HCT116 (cell line): ENCODE measurements at regions not wholly inside any gene's neighbourhood (a gene's known extent, or its start where the extent isn't known, plus 50 kb on each side); places are given as distances from the start of the nearest gene placed in this dataset.

Experiments used
- ATAC-seq: fragments of 200-7000 bp; cut with Tn5 transposase; 2 replicates; pipeline ENCODE4 v1.9.1; 2020; ENCODE audit warnings: mild to moderate bottlenecking, moderate library complexity
- BruUV-seq: library from RNA; stranded (reverse); fragments of 400-500 nt; replicated peaks from 2 replicates; lab custom pipeline; 2021; lab: Mats Ljungman, UMichigan
- CTCF ChIA-PET: fragments of 300-600 bp; sonication (Branson Sonifier 250); formaldehyde crosslinking; loops from one replicate; lab custom pipeline; 2021; ENCODE audit warnings: antibody characterized with exemption; lab: Charles Lee
- POLR2A ChIA-PET: fragments of 300-600, 350-600 bp; sonication (Branson Sonifier 250); formaldehyde crosslinking; loops from one replicate; lab custom pipeline; 2021; ENCODE audit warnings: antibody characterized with exemption; lab: Charles Lee
- RAD21 ChIA-PET, 2 experiments: fragments of 300-600 bp; sonication (Branson Sonifier 250); formaldehyde crosslinking; loops; one replicate each; lab custom pipeline; 2023; ENCODE audit warnings: low total read pairs in 2 of 2; ENCODE audit not compliant: uncharacterized antibody in 2 of 2, unreplicated experiment in 2 of 2, low non-redundant PET in 1 of 2; lab: Charles Lee
- DNase-seq: peaks from one replicate; pipeline ENCODE4 v3.0.0-alpha.2; 2010; ENCODE audit warnings: low read depth, low spot score
- H2AFZ ChIP-seq: fragments of 200-600 bp; shearing (Covaris generic), sonication (generic); 2 replicates; pipeline ENCODE4 v1.6.1; 2017; ENCODE audit warnings: low read depth, mixed run types, mixed read lengths, antibody characterized with exemption, low read length; ENCODE audit not compliant: poor library complexity, severe bottlenecking
- H3K27ac ChIP-seq: 2 replicates; pipeline ENCODE4 v1.5.1; 2012; ENCODE audit warnings: low read depth, low read length
- H3K27me3 ChIP-seq: fragments of 200-600 bp; sonication (generic); 2 replicates; pipeline ENCODE4 v1.6.1; 2016; ENCODE audit warnings: mixed run types, low read length, mixed read lengths; ENCODE audit not compliant: insufficient read depth
- H3K36me3 ChIP-seq, 2 experiments: fragments of 200-500 bp in 1 of 2; fragments of 200-600 bp in 1 of 2; sonication (Bioruptor generic) in 1 of 2; sonication (generic) in 1 of 2; 2 replicates each; pipeline versions ENCODE4 v1.5.1 to v1.6.1; 2014 to 2016; ENCODE audit warnings: low read length in 2 of 2, inconsistent platforms in 1 of 2, mixed read lengths in 1 of 2, mixed run types in 1 of 2; ENCODE audit not compliant: insufficient read depth in 2 of 2, control insufficient read depth in 1 of 2
- H3K4me1 ChIP-seq, 2 experiments: fragments of 200-600 bp in 1 of 2; sonication (generic) in 1 of 2; 2 replicates each; pipeline versions ENCODE4 v1.5.1 to v1.6.1; 2012 to 2017; ENCODE audit warnings: low read length in 2 of 2, inconsistent platforms in 1 of 2, mild to moderate bottlenecking in 1 of 2, mixed read lengths in 1 of 2, mixed run types in 1 of 2, moderate library complexity in 1 of 2; ENCODE audit not compliant: insufficient read depth in 2 of 2, control insufficient read depth in 1 of 2
- H3K4me2 ChIP-seq: fragments of 200-600 bp; sonication (generic); 2 replicates; pipeline ENCODE4 v1.6.1; 2017; ENCODE audit warnings: mixed run types, low read length, mixed read lengths
- H3K4me3 ChIP-seq, 2 experiments: fragments of 200-600 bp in 1 of 2; sonication (generic) in 1 of 2; replicated peaks in 1 of 2; 2 replicates each; pipeline ENCODE4 v1.5.1; 2011 to 2016; ENCODE audit warnings: low read length in 2 of 2, control low read depth in 1 of 2, low read depth in 1 of 2, mild to moderate bottlenecking in 1 of 2, mixed read lengths in 1 of 2, mixed run types in 1 of 2
- H3K79me2 ChIP-seq: fragments of 200-600 bp; sonication (generic); 2 replicates; pipeline ENCODE4 v1.6.1; 2017; ENCODE audit warnings: mild to moderate bottlenecking, mixed run types, low read length, moderate library complexity, mixed read lengths; ENCODE audit not compliant: insufficient read depth
- H3K9ac ChIP-seq: fragments of 200-600 bp; sonication (generic); 2 replicates; pipeline ENCODE4 v1.6.1; 2016; ENCODE audit warnings: low read length, mixed read lengths
- H3K9me2 ChIP-seq: fragments of 200-600 bp; sonication (generic), shearing (Covaris generic); 2 replicates; pipeline ENCODE4 v1.6.1; 2017; ENCODE audit warnings: mixed run types, mild to moderate bottlenecking, moderate library complexity; ENCODE audit not compliant: insufficient read depth
- H3K9me3 ChIP-seq, 2 experiments: fragments of 200-500 bp in 1 of 2; fragments of 200-600 bp in 1 of 2; sonication (Bioruptor generic) in 1 of 2; sonication (generic) in 1 of 2; 2 replicates each; pipeline ENCODE4 v1.6.1; 2014 to 2017; ENCODE audit warnings: low read length in 2 of 2, mixed read lengths in 2 of 2, inconsistent platforms in 1 of 2, low read depth in 1 of 2, mild to moderate bottlenecking in 1 of 2, mixed run types in 1 of 2, moderate library complexity in 1 of 2; ENCODE audit not compliant: control insufficient read depth in 1 of 2, insufficient read depth in 1 of 2
- H4K20me1 ChIP-seq: fragments of 200-600 bp; sonication (generic), shearing (Covaris generic); 2 replicates; pipeline ENCODE4 v1.6.1; 2017; ENCODE audit warnings: mixed run types, mild to moderate bottlenecking, moderate library complexity; ENCODE audit not compliant: insufficient read depth
- CBX3 ChIP-seq: IDR thresholded peaks from 2 replicates; pipeline ENCODE4 v1.6.1; 2012; ENCODE audit warnings: low read depth
- CEBPB ChIP-seq: IDR thresholded peaks from 2 replicates; pipeline ENCODE4 v1.6.1; 2012; ENCODE audit warnings: low read depth
- EGR1 ChIP-seq: IDR thresholded peaks from 2 replicates; pipeline ENCODE4 v1.6.1; 2012; ENCODE audit warnings: low read depth
- ELF1 ChIP-seq: IDR thresholded peaks from 2 replicates; pipeline ENCODE4 v1.6.1; 2012; ENCODE audit warnings: low read depth, borderline replicate concordance
- EZH2 ChIP-seq: fragments of 200-600 bp; sonication (generic); IDR thresholded peaks from 2 replicates; pipeline ENCODE4 v1.6.1; 2017; ENCODE audit warnings: antibody characterized with exemption, mixed run types
- FOSL1 ChIP-seq: IDR thresholded peaks from 2 replicates; pipeline ENCODE4 v1.6.1; 2012; ENCODE audit warnings: low read depth
- POLR2A ChIP-seq: IDR thresholded peaks from 2 replicates; pipeline ENCODE4 v1.7.0; 2011; ENCODE audit warnings: borderline replicate concordance; ENCODE audit not compliant: insufficient read depth, insufficient read length; ENCODE audit errors: extremely low read depth
- RAD21 ChIP-seq: IDR thresholded peaks from 2 replicates; pipeline ENCODE4 v1.6.1; 2012; ENCODE audit warnings: low read depth, mild to moderate bottlenecking
- SP1 ChIP-seq: IDR thresholded peaks from 2 replicates; pipeline ENCODE4 v1.6.1; 2012; ENCODE audit warnings: low read depth
- ZFX ChIP-seq: fragments of 450-650 bp; IDR thresholded peaks from 2 replicates; pipeline ENCODE4 v1.6.1; 2017
- ZNF274 ChIP-seq: fragments of 200-500 bp; sonication (Bioruptor generic); IDR thresholded peaks from 2 replicates; pipeline ENCODE4 v1.6.1; 2014; ENCODE audit warnings: mild to moderate bottlenecking, low read depth, low read length, inconsistent platforms
- intact Hi-C: fragments of 100-400 bp; cut with micrococcal nuclease; formaldehyde crosslinking; loops from 2 replicates; pipeline ENCODE4 v1.10.0; 2022
- TF ChIP-seq, protein P1 (sequence below): IDR thresholded peaks from 2 replicates; pipeline ENCODE4 v1.6.1; 2011; ENCODE audit warnings: mild to moderate bottlenecking, low read length, moderate library complexity; ENCODE audit not compliant: insufficient replicate concordance; ENCODE audit errors: extremely low read depth
- TF ChIP-seq, protein P2 (sequence below): IDR thresholded peaks from 2 replicates; pipeline ENCODE4 v1.6.1; 2012
- TF ChIP-seq, protein P3 (sequence below): IDR thresholded peaks from 2 replicates; pipeline ENCODE4 v1.6.1; 2012

DNA sequence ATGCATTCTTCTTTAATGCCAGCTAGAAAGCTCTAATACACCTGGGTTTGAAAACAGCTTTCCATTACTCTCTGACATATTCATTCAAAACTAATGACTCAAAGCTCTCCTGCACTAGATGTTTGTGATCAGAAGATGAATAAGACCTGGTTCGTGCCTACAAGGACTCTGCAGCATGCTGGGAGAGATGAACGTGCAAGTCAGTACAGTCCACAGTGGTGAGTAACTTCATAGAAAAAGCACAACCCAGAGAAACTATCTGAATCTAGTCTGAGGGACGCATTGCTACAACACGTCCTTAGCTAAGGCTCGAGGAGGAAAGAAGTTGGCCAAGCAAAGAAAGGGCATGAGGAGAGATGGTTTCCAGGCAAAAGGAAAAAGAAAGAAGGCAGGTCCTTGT is 234.3 kb downstream of the OSR1 start:
- Histone ChIP-seq H3K4me1 (peaks cover 9 to 12% of the 10 kb centered on the region in 2 experiments), H3K4me2 (no peak overlapping the region), H3K36me3 (no peaks in the 10 kb centered on the region), H3K9me2 (no peaks in the 10 kb centered on the region), H3K9me3 (no peaks in the 10 kb centered on the region), H2AFZ (no peak overlapping the region), H4K20me1 (no peaks in the 10 kb centered on the region), H3K27me3 (no peaks in the 10 kb centered on the region; the same call in 1 of the 2 replicates), H3K9ac (no peak overlapping the region), H3K79me2 (no peaks in the 10 kb centered on the region), H3K4me3 (no peak overlapping the region)
- CTCF ChIA-PET, result no interaction called here
- BruUV-seq, result no TSS peak
- no peak for DNase-seq
- RAD21 ChIA-PET, result no interaction called here
- intact Hi-C loops, result no loop called here
- no peak for ATAC-seq
- POLR2A ChIA-PET, result no interaction called here
- TF ChIP-seq, protein P1, sequence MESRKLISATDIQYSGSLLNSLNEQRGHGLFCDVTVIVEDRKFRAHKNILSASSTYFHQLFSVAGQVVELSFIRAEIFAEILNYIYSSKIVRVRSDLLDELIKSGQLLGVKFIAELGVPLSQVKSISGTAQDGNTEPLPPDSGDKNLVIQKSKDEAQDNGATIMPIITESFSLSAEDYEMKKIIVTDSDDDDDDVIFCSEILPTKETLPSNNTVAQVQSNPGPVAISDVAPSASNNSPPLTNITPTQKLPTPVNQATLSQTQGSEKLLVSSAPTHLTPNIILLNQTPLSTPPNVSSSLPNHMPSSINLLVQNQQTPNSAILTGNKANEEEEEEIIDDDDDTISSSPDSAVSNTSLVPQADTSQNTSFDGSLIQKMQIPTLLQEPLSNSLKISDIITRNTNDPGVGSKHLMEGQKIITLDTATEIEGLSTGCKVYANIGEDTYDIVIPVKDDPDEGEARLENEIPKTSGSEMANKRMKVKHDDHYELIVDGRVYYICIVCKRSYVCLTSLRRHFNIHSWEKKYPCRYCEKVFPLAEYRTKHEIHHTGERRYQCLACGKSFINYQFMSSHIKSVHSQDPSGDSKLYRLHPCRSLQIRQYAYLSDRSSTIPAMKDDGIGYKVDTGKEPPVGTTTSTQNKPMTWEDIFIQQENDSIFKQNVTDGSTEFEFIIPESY, result no peak
- TF ChIP-seq EZH2 (no peak), ZNF274 (no peak), POLR2A (no peak), FOSL1 (no peak), EGR1 (no peak), ELF1 (no peak), ZFX (no peak), CBX3 (no peak), RAD21 (no peak), SP1 (no peak), CEBPB (no peak)
- TF ChIP-seq, protein P2, sequence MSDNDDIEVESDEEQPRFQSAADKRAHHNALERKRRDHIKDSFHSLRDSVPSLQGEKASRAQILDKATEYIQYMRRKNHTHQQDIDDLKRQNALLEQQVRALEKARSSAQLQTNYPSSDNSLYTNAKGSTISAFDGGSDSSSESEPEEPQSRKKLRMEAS, result no peak
- TF ChIP-seq, protein P3, sequence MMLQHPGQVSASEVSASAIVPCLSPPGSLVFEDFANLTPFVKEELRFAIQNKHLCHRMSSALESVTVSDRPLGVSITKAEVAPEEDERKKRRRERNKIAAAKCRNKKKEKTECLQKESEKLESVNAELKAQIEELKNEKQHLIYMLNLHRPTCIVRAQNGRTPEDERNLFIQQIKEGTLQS, result no peak
- TF ChIP-seq, all 23 proteins: peak for 0
- no peak overlapping the region for H3K27ac ChIP-seq
